Lung (tissue), 11 donors: ENCODE measurements at regions not wholly inside any gene's neighbourhood (a gene's known extent, or its start where the extent isn't known, plus 50 kb on each side); places are given as distances from the start of the nearest gene placed in this dataset.

Source experiments
- ATAC-seq: fragments of 200-7000 bp; cut with Tn5 transposase; one replicate; pipeline ENCODE4 v1.9.1; 2020; ENCODE audit warnings: moderate number of reproducible peaks; ENCODE audit not compliant: insufficient read depth, low FRiP score
- DNase-seq, 3 donors: peaks; one replicate each; pipeline ENCODE4 v3.0.0-alpha.2; 2013 to 2017
- H3K27ac ChIP-seq, 2 donors: one replicate each; pipeline ENCODE4 v1.5.1; 2013; ENCODE audit warnings: mild to moderate bottlenecking in 2 of 2, moderate library complexity in 2 of 2, control low read depth in 1 of 2, inconsistent platforms in 1 of 2, low read depth in 1 of 2, low read length in 1 of 2
- H3K27me3 ChIP-seq, 3 donors: one replicate each; pipeline ENCODE4 v1.5.1; 2013; ENCODE audit warnings: low read length in 2 of 3; ENCODE audit not compliant: control insufficient read depth in 3 of 3, insufficient read depth in 3 of 3
- H3K36me3 ChIP-seq, 4 donors: one replicate each; pipeline ENCODE4 v1.5.1; 2013; ENCODE audit warnings: low read length in 4 of 4, mild to moderate bottlenecking in 1 of 4, moderate library complexity in 1 of 4; ENCODE audit not compliant: control insufficient read depth in 4 of 4, insufficient read depth in 4 of 4
- H3K4me1 ChIP-seq, 5 donors: one replicate each; pipeline ENCODE4 v1.5.1; 2013; ENCODE audit warnings: low read length in 5 of 5, mild to moderate bottlenecking in 2 of 5, moderate library complexity in 1 of 5; ENCODE audit not compliant: control insufficient read depth in 5 of 5, insufficient read depth in 5 of 5
- H3K4me3 ChIP-seq: one replicate; pipeline ENCODE4 v1.5.1; 2013; ENCODE audit warnings: mild to moderate bottlenecking, control low read depth, moderate library complexity
- H3K9ac ChIP-seq, 2 donors: one replicate each; pipeline ENCODE4 v1.5.1; 2013; ENCODE audit warnings: low read length in 2 of 2, control low read depth in 1 of 2; ENCODE audit not compliant: insufficient read depth in 1 of 2
- H3K9me3 ChIP-seq, 4 donors: one replicate each; pipeline ENCODE4 v1.5.1; 2013; ENCODE audit warnings: low read length in 3 of 4, mild to moderate bottlenecking in 1 of 4, moderate library complexity in 1 of 4; ENCODE audit not compliant: control insufficient read depth in 4 of 4, insufficient read depth in 3 of 4
- WGBS, 2 donors: extraction: QIAGEN DNeasy Blood & Tissue Kit; methylation state at CpG; one replicate each; pipeline ENCODE4 v1.1.7; 2013; 5-methylcytosine and 5-hydroxymethylcytosine counted together
- TF ChIP-seq, protein P1 (sequence below): IDR thresholded peaks from 2 replicates; pipeline ENCODE4 v1.5.1; 2012; ENCODE audit warnings: mild to moderate bottlenecking; ENCODE audit errors: control extremely low read depth, extremely low read depth
- donor health status: control.
- donor health status: control.
- donor health status: Bipolar disorder and iron deficiency.
- donor health status: healthy.
- donor health status: DM: yes; HTN: yes; CAD: no.

DNA sequence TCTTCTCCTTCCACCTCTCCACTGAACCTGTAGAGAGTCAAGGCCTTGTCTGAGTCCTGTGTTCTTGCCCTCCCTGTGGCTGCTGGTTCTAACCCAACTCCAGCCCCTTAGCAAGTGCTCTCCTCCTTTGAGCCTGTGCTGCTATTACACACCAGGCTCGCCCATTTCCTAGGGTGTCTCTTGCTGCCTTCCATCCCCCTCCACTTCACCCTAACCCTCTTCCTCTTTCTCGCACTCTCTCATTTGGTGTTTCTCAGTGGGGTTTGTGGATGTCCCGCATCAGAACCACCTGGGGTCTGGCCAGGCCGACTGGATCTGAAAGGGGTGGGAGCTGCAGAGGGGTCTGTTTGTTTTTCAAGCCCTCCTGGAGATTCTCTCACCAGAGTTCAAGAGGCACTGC is 156.7 kb downstream of the SPRY1 start:
- no peaks in the 10 kb centered on the region for H3K27me3 ChIP-seq
- 41 to 69% methylated on average over 4 of the region's 4 CpGs for WGBS, 2 donors
- ATAC-seq: no peak

DNA sequence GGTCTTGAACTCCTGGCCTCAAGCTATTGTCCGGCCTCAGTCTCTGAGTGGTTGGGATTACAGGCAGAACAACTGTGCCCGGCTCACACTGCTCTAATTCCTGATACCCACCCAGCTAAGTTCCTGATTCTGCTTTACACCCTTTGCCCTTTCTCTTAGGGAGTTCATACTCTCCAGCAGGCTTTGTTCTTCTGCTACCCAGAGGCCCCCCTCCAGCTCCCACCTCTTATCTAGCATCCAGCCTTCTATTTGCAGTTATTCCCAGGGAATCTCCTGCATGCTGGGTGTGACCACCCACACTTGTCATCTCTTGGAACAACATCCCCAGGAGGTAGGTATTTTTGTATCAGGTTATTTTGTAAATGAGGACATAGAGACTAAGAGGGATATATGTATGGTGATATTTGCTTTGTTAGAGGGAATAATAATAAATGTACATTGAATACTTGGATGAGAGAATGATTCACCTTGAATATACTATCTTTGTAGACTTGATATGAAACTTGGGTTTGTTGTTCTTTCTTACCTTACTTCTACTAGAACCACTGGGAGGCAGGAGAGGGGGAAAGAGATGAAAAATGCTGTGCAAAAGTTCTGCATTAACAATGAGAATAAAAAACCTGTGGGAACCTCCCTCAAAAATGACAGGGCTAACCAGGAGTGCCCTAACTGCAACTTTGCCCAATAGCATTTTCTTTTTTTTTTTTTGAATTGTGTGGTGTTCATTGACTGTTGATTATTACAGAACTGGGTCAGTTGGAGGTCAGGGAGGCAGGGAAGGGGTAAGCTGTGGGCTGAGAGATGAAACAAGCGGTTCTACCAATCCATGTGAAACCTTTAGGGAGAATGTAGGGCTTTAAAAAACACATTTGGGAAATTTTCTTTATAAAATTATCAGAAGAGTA is 157.4 kb downstream of the SPRY1 start:
- H3K9ac ChIP-seq: no peak overlapping the region
- H3K36me3 ChIP-seq: no peaks in the 10 kb centered on the region
- peaks cover 2 to 32% (median 19%) of the 10 kb centered on the region in 5 donors for H3K4me1 ChIP-seq
- no peak overlapping the region for H3K27ac ChIP-seq
- H3K4me3 ChIP-seq: no peak overlapping the region
- WGBS, 2 donors: 70 to 89% methylated on average over 3 of the region's 3 CpGs
- no peak for ATAC-seq
- TF ChIP-seq, protein P1, sequence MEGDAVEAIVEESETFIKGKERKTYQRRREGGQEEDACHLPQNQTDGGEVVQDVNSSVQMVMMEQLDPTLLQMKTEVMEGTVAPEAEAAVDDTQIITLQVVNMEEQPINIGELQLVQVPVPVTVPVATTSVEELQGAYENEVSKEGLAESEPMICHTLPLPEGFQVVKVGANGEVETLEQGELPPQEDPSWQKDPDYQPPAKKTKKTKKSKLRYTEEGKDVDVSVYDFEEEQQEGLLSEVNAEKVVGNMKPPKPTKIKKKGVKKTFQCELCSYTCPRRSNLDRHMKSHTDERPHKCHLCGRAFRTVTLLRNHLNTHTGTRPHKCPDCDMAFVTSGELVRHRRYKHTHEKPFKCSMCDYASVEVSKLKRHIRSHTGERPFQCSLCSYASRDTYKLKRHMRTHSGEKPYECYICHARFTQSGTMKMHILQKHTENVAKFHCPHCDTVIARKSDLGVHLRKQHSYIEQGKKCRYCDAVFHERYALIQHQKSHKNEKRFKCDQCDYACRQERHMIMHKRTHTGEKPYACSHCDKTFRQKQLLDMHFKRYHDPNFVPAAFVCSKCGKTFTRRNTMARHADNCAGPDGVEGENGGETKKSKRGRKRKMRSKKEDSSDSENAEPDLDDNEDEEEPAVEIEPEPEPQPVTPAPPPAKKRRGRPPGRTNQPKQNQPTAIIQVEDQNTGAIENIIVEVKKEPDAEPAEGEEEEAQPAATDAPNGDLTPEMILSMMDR: no peak
- H3K27me3 ChIP-seq: no peaks in the 10 kb centered on the region
- peaks cover 0 to 3% (median 0%) of the 10 kb centered on the region in 4 donors for H3K9me3 ChIP-seq
- peak in 2 of 3 donors; percentile 28 to 34 for DNase-seq

More for the DNA sequence above, 156.7 kb downstream of the SPRY1 start:
- no peak for DNase-seq
- TF ChIP-seq, protein P1: no peak
- H3K27ac ChIP-seq: no peak overlapping the region
- peaks cover 0 to 3% (median 0%) of the 10 kb centered on the region in 4 donors for H3K9me3 ChIP-seq
- no peak overlapping the region for H3K9ac ChIP-seq
- H3K4me1 ChIP-seq: peaks cover 2 to 32% (median 19%) of the 10 kb centered on the region in 5 donors
- H3K4me3 ChIP-seq: no peak overlapping the region
- no peaks in the 10 kb centered on the region for H3K36me3 ChIP-seq

DNA sequence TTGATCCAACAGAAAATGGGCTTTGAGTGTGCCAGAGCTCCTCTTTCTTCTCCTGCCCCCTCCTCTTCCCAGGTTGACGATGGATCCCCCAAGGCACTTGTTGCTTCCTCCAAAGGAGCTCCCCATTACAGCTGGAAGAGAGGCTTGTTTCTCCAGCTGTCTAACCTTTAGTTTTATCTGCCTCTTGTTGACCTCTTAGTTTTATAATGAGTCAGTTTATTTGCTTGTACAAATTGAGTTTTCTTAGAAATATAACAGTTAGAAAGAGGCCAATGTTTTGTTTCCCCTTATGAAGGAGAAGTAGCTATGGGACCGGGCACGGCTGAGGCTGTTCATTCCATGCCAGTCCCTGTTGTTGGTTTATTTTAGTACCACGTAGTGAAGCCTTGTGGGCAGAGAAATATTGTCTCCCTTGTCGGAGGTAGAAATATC is 158.2 kb downstream of the SPRY1 start:
- 35 to 40% methylated on average over 5 of the region's 5 CpGs for WGBS, 2 donors
- H3K9me3 ChIP-seq: peaks cover 0 to 1% (median 0%) of the 10 kb centered on the region in 4 donors
- H3K9ac ChIP-seq: peak overlapping the region in 1 of 2 donors; percentile 34
- no peak overlapping the region for H3K4me3 ChIP-seq
- H3K4me1 ChIP-seq: peaks cover 2 to 33% (median 19%) of the 10 kb centered on the region in 5 donors
- DNase-seq (peak in 2 of 3 donors; percentile 25 to 35), ATAC-seq (no peak)
- peak overlapping the region in 1 of 2 donors; percentile 87 for H3K27ac ChIP-seq
- H3K27me3 ChIP-seq: no peaks in the 10 kb centered on the region
- no peaks in the 10 kb centered on the region for H3K36me3 ChIP-seq
- TF ChIP-seq, protein P1: no peak
